ENCODE measurements at regions not wholly inside any gene's neighbourhood (a gene's known extent, or its start where the extent isn't known, plus 50 kb on each side); places are given as distances from the start of the nearest gene placed in this dataset.
A peak's percentile ranks its signal among the peaks of the same experiment; 100 is the strongest.

DNA sequence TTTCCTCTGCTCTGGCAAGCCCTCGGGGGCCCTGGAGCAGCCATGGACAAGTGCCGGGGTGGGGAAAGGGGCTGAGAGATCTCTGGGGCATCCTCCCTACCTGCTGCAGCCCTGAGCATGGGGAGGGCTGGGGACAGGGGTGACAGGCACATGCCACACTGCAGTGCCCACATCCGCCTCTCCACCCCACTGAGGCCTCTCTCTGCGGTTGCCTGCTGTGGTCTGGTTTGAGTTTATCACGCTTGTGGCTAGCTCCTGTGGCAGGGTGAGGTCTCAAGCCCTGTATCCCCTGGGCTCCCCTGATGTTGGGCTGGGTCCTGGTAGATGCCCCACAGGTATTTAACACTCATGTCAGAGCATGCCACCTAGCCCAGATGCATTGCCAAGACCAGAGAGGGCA is 52.9 kb upstream of the MLN start:
- Histone ChIP-seq H3K36me3 (ENCODE audit: control insufficient read depth in 2 of 3, insufficient read depth in 3 of 3, low read length in 3 of 3) (no peaks in the 10 kb centered on the region), H3K4me1 (ENCODE audit: control insufficient read depth in 2 of 3, insufficient read depth in 2 of 3, low read depth in 1 of 3, low read length in 3 of 3) (peaks cover 0 to 38% (median 11%) of the 10 kb centered on the region in 3 donors), H3K4me3 (ENCODE audit: low read length in 3 of 3) (peak overlapping the region in 2 of 3 donors; percentile 4 to 64), H3K27me3 (ENCODE audit: control insufficient read depth, insufficient read depth, low read length) (no peaks in the 10 kb centered on the region), H3K27ac (ENCODE audit: low read depth in 2 of 2, low read length in 2 of 2) (peak overlapping the region in 1 of 2 donors; percentile 54), H3K9me3 (ENCODE audit: control insufficient read depth in 2 of 3, insufficient read depth in 1 of 3, low read length in 3 of 3) (no peaks in the 10 kb centered on the region), H3K9ac (ENCODE audit: low read length in 3 of 3) (peak overlapping the region in 1 of 3 donors; percentile 26)
- intact Hi-C loops (cut with DNase I) = no loop called here
- no peak for FAIRE-seq
- TF ChIP-seq, protein P1, sequence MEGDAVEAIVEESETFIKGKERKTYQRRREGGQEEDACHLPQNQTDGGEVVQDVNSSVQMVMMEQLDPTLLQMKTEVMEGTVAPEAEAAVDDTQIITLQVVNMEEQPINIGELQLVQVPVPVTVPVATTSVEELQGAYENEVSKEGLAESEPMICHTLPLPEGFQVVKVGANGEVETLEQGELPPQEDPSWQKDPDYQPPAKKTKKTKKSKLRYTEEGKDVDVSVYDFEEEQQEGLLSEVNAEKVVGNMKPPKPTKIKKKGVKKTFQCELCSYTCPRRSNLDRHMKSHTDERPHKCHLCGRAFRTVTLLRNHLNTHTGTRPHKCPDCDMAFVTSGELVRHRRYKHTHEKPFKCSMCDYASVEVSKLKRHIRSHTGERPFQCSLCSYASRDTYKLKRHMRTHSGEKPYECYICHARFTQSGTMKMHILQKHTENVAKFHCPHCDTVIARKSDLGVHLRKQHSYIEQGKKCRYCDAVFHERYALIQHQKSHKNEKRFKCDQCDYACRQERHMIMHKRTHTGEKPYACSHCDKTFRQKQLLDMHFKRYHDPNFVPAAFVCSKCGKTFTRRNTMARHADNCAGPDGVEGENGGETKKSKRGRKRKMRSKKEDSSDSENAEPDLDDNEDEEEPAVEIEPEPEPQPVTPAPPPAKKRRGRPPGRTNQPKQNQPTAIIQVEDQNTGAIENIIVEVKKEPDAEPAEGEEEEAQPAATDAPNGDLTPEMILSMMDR (IDR thresholded peaks at IDR 0.05; ENCODE audit: borderline replicate concordance, extremely low read depth, insufficient read depth) = no peak
- DNase-seq = peak in 1 of 5 donors; percentile 69

DNA sequence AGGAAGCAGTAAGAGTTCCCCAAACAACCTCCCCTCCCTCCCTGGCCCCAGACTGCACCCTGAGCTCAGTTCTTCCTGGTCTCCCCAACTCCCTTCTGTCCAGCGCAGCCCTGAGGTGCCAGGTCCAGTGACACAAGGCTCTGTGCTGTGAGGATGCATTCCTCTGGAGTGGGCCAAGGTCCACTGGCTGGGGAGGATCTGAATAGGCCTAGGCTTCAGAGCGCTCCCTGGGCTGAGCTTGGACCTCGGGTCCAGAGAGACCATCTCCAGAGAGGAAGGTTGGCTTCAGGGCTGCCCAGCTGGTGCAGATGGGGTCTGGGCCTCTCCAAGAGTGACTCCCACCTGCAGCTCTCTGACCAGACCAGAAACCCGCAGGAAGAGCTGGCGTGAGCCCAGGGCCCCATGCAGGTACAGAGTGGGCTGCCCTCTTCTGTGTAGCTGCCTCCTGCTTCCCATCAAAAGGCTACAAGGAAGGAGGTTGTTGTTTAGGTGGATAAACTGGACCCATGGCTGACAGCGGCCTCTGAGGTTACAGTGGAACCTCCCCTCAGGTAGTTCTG is 52.3 kb upstream of the MLN start:
- TF ChIP-seq, protein P1 (IDR thresholded peaks at IDR 0.05; ENCODE audit: borderline replicate concordance, extremely low read depth, insufficient read depth) = no peak
- Histone ChIP-seq H3K9me3 (ENCODE audit: control insufficient read depth in 2 of 3, insufficient read depth in 1 of 3, low read length in 3 of 3) (no peaks in the 10 kb centered on the region), H3K27me3 (ENCODE audit: control insufficient read depth, insufficient read depth, low read length) (no peaks in the 10 kb centered on the region), H3K9ac (ENCODE audit: low read length in 3 of 3) (peak overlapping the region in 1 of 3 donors; percentile 26), H3K4me3 (ENCODE audit: low read length in 3 of 3) (peak overlapping the region in 2 of 3 donors; percentile 4 to 64), H3K4me1 (ENCODE audit: control insufficient read depth in 2 of 3, insufficient read depth in 2 of 3, low read depth in 1 of 3, low read length in 3 of 3) (peaks cover 0 to 36% (median 11%) of the 10 kb centered on the region in 3 donors), H3K27ac (ENCODE audit: low read depth in 2 of 2, low read length in 2 of 2) (peak overlapping the region; percentile 54 to 81), H3K36me3 (ENCODE audit: control insufficient read depth in 2 of 3, insufficient read depth in 3 of 3, low read length in 3 of 3) (no peaks in the 10 kb centered on the region)
- FAIRE-seq = no peak
- peak in 2 of 5 donors; percentile 49 to 54 for DNase-seq
- intact Hi-C loops (cut with DNase I) = no loop called here

DNA sequence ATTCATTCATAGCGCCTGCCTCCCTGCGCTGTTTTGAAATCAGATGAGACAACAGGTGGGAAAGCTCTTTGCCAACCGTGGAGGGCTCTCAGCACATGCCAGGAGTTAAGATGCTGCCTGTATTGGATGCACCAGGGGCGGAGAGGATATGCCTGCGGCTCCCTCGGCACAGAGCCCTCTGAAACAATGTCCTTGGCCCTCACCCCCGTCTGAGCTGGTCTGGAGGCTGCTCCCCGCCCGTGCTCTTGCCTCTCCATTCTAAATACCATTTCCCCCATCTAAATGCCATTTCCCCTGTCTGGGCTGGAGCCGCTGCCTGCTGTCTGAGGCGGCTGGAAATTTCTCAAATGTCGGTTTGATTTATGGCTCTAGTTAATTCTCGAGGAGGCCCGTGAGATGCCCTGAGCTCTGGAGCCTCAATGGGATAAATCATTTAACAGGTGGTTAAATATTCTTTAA is 50.8 kb upstream of the MLN start:
- TF ChIP-seq, protein P1 (IDR thresholded peaks at IDR 0.05; ENCODE audit: borderline replicate concordance, extremely low read depth, insufficient read depth) = no peak
- intact Hi-C loops (cut with DNase I) = no loop called here
- Histone ChIP-seq H3K4me3 (ENCODE audit: low read length in 3 of 3) (peak overlapping the region in 2 of 3 donors; percentile 34 to 58), H3K4me1 (ENCODE audit: control insufficient read depth in 2 of 3, insufficient read depth in 2 of 3, low read depth in 1 of 3, low read length in 3 of 3) (peaks cover 0 to 33% (median 11%) of the 10 kb centered on the region in 3 donors), H3K36me3 (ENCODE audit: control insufficient read depth in 2 of 3, insufficient read depth in 3 of 3, low read length in 3 of 3) (no peaks in the 10 kb centered on the region), H3K27ac (ENCODE audit: low read depth in 2 of 2, low read length in 2 of 2) (peak overlapping the region; percentile 54 to 81), H3K9ac (ENCODE audit: low read length in 3 of 3) (peak overlapping the region in 1 of 3 donors; percentile 26), H3K27me3 (ENCODE audit: control insufficient read depth, insufficient read depth, low read length) (no peaks in the 10 kb centered on the region), H3K9me3 (ENCODE audit: control insufficient read depth in 2 of 3, insufficient read depth in 1 of 3, low read length in 3 of 3) (no peaks in the 10 kb centered on the region)
- FAIRE-seq = no peak
- peak; percentile 43 to 89 (median 71) for DNase-seq

Data from kidney (tissue), 13 donors.